GM06990 (cell line): ENCODE measurements at regions not wholly inside any gene's neighbourhood (a gene's known extent, or its start where the extent isn't known, plus 50 kb on each side); places are given as distances from the start of the nearest gene placed in this dataset.

Experiments used
- DNase-seq: peaks from one replicate; pipeline ENCODE4 v3.0.0-alpha.2; 2011; ENCODE audit not compliant: insufficient read length; ENCODE audit errors: extremely low read depth
- H3K27me3 ChIP-seq: replicated peaks from 2 replicates; pipeline ENCODE4 v1.6.0; 2011; ENCODE audit warnings: low read length; ENCODE audit not compliant: control insufficient read depth, insufficient read depth
- H3K36me3 ChIP-seq: 2 replicates; pipeline ENCODE4 v1.5.1; 2011; ENCODE audit warnings: low read length; ENCODE audit not compliant: control insufficient read depth, insufficient read depth
- H3K4me3 ChIP-seq: replicated peaks from 2 replicates; pipeline ENCODE4 v1.5.1; 2011; ENCODE audit warnings: low read depth, mild to moderate bottlenecking, control low read depth, low read length
- TF ChIP-seq, protein P1 (sequence below): IDR thresholded peaks from 2 replicates; pipeline ENCODE4 v1.5.1; 2011; ENCODE audit warnings: low read length, control low read depth, mild to moderate bottlenecking, inconsistent platforms; ENCODE audit not compliant: insufficient read depth, poor library complexity, severe bottlenecking

DNA sequence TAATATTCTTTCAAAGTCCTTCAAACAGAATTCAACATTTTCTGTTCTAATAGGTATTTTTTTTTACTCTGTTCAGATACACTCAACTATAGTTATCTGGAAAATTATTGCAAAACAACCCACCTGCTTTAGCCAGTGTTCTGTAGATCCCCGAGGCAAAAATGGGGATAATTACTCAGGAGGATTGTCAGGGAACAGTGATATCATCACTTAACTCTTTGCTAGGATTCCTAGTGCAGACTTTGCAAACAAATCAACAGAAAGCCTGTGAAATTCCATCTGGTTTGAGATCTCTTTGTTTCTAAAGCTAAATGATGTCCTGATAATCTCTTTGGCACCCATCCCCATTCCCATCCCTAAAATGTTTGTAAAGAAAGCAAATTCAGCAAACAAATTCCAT, 413.6 kb upstream of the MEIS1 start:
- DNase-seq = no peak
- H3K27me3 ChIP-seq = no peaks in the 10 kb centered on the region
- TF ChIP-seq, protein P1, sequence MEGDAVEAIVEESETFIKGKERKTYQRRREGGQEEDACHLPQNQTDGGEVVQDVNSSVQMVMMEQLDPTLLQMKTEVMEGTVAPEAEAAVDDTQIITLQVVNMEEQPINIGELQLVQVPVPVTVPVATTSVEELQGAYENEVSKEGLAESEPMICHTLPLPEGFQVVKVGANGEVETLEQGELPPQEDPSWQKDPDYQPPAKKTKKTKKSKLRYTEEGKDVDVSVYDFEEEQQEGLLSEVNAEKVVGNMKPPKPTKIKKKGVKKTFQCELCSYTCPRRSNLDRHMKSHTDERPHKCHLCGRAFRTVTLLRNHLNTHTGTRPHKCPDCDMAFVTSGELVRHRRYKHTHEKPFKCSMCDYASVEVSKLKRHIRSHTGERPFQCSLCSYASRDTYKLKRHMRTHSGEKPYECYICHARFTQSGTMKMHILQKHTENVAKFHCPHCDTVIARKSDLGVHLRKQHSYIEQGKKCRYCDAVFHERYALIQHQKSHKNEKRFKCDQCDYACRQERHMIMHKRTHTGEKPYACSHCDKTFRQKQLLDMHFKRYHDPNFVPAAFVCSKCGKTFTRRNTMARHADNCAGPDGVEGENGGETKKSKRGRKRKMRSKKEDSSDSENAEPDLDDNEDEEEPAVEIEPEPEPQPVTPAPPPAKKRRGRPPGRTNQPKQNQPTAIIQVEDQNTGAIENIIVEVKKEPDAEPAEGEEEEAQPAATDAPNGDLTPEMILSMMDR = no peak
- no peaks in the 10 kb centered on the region for H3K36me3 ChIP-seq
- H3K4me3 ChIP-seq = no peak overlapping the region

DNA sequence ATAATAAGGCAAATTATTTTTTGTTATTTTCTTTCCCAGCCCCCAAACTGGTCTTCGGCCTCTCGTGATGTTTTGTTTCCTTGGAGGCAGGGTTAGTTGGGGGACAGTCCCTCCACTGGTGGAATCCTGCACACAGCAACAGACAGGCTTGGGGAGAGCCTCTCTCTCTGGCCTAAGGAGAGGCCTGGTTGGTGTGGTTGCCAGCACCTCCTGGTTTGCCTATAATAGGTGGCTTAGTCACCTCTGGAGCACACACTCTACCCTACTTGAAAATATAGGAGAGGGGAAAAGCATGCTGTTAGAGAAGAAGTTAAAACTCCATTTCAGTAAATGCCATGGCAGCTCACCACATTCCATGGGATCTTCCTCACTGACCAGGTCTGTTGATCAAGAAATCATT, 417.2 kb upstream of the MEIS1 start:
- Histone ChIP-seq H3K27me3 (no peaks in the 10 kb centered on the region; the same call in 1 of the 2 replicates), H3K36me3 (no peaks in the 10 kb centered on the region), H3K4me3 (no peak overlapping the region)
- TF ChIP-seq, protein P1 = no peak
- DNase-seq = no peak

DNA sequence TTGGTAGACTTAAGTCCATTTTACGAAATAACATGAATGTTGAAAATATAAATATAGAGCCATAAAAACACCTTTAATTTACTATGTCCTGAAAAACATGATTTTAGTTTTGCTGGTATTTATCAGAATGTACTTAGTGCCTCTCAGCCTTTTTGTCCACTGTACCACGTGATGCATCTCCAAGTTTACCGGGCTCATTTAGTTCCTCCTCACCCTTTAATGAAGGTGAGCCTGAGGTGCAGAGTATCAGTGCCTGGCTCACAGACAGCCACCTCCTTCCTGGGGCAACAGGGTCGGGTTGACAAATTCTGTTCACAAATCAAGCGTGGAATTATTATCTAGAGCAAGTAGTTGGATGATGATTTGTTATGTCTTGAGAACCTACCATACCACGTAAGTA, 420.5 kb upstream of the MEIS1 start:
- Histone ChIP-seq H3K36me3 (no peaks in the 10 kb centered on the region), H3K4me3 (no peak overlapping the region), H3K27me3 (no peaks in the 10 kb centered on the region; the same call in 1 of the 2 replicates)
- DNase-seq = no peak
- TF ChIP-seq, protein P1 = no peak

DNA sequence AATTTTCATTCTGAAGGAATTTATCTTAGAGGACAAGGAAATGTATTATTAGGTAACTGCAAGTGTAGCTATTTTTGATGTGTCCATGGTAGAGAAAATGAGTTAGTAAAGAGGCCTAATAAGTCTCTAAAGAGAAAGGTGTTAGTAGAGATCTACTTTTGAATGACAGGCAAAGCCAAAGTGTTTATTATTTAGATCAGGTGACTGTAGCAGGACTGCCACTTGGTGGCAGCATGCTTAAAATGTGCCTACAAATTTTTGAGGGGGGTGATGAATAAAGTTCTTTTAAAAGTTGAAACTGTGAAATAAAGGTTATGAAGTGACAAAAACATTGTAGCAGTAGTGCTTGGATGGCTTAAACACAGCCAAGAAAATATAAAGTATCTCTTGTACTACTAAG, 421.5 kb upstream of the MEIS1 start:
- Histone ChIP-seq H3K27me3 (no peaks in the 10 kb centered on the region; the same call in 1 of the 2 replicates), H3K36me3 (no peaks in the 10 kb centered on the region), H3K4me3 (no peak overlapping the region)
- TF ChIP-seq, protein P1 = peak; percentile 41
- no peak for DNase-seq

DNA sequence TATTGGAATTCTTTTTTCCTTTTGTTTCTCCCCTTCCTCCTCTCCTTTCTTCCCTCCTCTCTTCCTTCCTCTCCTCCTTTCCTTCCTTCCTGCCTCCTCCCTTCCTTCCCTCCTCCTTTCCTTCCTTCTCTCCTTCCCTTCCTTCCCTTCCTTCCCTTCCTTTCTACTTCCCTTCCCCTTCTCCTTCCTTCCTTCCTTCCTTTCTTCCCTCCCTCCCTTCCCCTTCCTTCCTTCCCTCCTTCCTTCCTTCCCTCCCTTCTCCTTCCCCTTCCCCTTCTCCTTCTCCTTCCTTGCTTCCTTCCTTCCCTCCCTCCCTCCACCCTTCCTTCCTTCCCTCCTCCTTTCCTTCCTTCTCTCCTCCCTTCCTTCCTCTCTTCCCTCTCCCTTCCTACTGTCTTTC, 431.0 kb upstream of the MEIS1 start:
- H3K27me3 ChIP-seq = no peaks in the 10 kb centered on the region
- TF ChIP-seq, protein P1 = no peak

DNA sequence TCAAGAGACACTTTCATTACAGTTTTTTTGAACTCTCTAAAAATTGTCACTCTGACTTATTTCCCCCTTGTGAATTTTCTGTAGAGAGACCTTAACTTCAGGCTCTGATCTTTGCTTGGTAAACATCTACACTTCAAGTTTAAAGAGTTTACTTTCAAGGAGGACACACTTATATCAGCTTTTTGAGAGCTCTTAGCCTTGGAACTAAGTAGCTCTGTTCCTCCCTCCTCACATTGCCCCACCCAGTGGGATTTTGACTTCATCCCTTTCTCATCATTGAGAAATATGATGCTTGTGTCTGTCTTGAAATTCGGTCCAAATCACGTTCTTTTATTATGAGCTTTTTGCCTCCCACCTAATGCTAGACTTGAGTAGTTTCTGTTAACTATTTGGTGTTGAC, 433.4 kb upstream of the MEIS1 start:
- no peak for DNase-seq
- no peaks in the 10 kb centered on the region for H3K36me3 ChIP-seq
- TF ChIP-seq, protein P1 = no peak
- no peaks in the 10 kb centered on the region for H3K27me3 ChIP-seq
- H3K4me3 ChIP-seq = no peak overlapping the region

More for the DNA sequence above, 431.0 kb upstream of the MEIS1 start:
- Histone ChIP-seq H3K4me3 (no peak overlapping the region), H3K36me3 (no peaks in the 10 kb centered on the region)
- DNase-seq = no peak
